ENCODE measurements at regions not wholly inside any gene's neighbourhood (a gene's known extent, or its start where the extent isn't known, plus 50 kb on each side); places are given as distances from the start of the nearest gene placed in this dataset.

GRCh38 chr17:74098136-74099024 is 105.1 kb upstream of the RPL38 start:
- no peak for DNase-seq

GRCh38 chr17:74099442-74100340 is 103.8 kb upstream of the RPL38 start:
- DNase-seq: no peak

- no peak for DNase-seq
Measured at GRCh38 chr17:74104921-74105320, 98.6 kb upstream of the RPL38 start.

GRCh38 chr17:74107107-74107506 is 96.4 kb upstream of the RPL38 start:
- DNase-seq: no peak

GRCh38 chr17:74108126-74108705 is 95.3 kb upstream of the RPL38 start:
- DNase-seq: no peak

GRCh38 chr17:74110467-74110866 is 93.0 kb upstream of the RPL38 start:
- no peak for DNase-seq

- no peak for DNase-seq
Measured at GRCh38 chr17:74113326-74113725, 90.2 kb upstream of the RPL38 start.

GRCh38 chr17:74113952-74114351 is 89.5 kb upstream of the RPL38 start:
- DNase-seq: no peak

- no peak for DNase-seq
Measured at GRCh38 chr17:74114881-74115470, 88.5 kb upstream of the RPL38 start.

GRCh38 chr17:74115586-74115985 is 87.9 kb upstream of the RPL38 start:
- DNase-seq: no peak

GRCh38 chr17:74116087-74116717 is 87.3 kb upstream of the RPL38 start:
- DNase-seq: peak; percentile 41

GRCh38 chr17:74117087-74117698 is 86.3 kb upstream of the RPL38 start:
- peak; percentile 30 for DNase-seq

GRCh38 chr17:74117999-74118421 is 85.5 kb upstream of the RPL38 start:
- DNase-seq: no peak

GRCh38 chr17:74118504-74118903 is 85.0 kb upstream of the RPL38 start:
- DNase-seq: peak; percentile 21

- DNase-seq: peak; percentile 53
Measured at GRCh38 chr17:74119049-74119580, 84.4 kb upstream of the RPL38 start.

GRCh38 chr17:74119965-74120364 is 83.5 kb upstream of the RPL38 start:
- DNase-seq: peak; percentile 38

- peak; percentile 27 for DNase-seq
Measured at GRCh38 chr17:74123350-74123749, 80.1 kb upstream of the RPL38 start.

- DNase-seq: no peak
Measured at GRCh38 chr17:74123866-74124444, 79.5 kb upstream of the RPL38 start.

- peak; percentile 10 for DNase-seq
Measured at GRCh38 chr17:74125156-74125555, 78.3 kb upstream of the RPL38 start.

GRCh38 chr17:74126179-74126900 is 77.1 kb upstream of the RPL38 start:
- peak; percentile 31 for DNase-seq

- DNase-seq: peak; percentile 37
Measured at GRCh38 chr17:74126959-74127358, 76.5 kb upstream of the RPL38 start.

Data from activated effector memory CD4-positive, alpha-beta T cell treated with anti-CD3 and anti-CD28 coated beads, Interleukin-2, amount 50 U/mL, for 16 hours (primary cell).